CD4-positive, alpha-beta T cell treated with Interleukin-6 at 100 ng/mL for 8 hours (primary cell): ENCODE measurements at regions not wholly inside any gene's neighbourhood (a gene's known extent, or its start where the extent isn't known, plus 50 kb on each side); places are given as distances from the start of the nearest gene placed in this dataset.
A peak's percentile ranks its signal among the peaks of the same experiment; 100 is the strongest.

Experiments
- DNase-seq: peaks from one replicate; pipeline ENCODE4 v3.0.0-alpha.2; 2020; ENCODE audit warnings: mixed read lengths, low spot score

- DNase-seq, result no peak
Measured at GRCh38 chr14:22513066-22513812, 75.8 kb downstream of the DAD1 start.

DNA sequence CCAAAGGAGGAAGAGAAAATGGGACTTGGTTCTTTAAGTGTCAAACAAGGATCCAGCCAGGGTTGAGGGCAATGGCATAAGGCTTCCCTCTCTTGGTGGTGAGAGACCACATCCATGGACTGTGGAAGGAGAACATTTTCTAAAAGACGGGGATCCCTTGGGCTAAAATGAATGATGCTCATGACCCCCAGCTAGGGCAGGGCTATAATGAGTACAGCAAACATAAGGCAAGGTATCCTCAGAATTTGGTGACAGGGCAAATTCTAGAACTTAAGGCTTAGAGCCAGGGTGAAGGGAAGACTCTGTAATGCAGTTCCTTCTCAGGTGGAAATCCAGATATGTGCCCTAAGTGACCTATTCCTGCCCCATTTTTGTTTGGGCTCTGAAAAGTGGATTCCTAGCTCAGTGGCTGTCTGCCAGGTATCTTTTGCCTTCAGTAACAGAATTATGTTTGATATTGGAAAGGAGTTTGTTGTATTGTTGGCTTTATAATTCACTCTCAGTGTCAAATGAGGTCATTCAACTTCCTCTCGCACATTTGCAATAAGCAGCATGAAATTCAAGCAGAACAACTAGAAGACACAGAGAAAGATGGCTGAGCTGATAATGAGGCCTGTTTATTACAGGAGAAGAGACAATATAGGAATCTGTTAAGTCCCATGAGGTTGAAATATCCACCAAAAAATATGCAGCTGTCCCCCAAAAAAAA lies 76.8 kb downstream of the DAD1 start:
- DNase-seq, result no peak

DNA sequence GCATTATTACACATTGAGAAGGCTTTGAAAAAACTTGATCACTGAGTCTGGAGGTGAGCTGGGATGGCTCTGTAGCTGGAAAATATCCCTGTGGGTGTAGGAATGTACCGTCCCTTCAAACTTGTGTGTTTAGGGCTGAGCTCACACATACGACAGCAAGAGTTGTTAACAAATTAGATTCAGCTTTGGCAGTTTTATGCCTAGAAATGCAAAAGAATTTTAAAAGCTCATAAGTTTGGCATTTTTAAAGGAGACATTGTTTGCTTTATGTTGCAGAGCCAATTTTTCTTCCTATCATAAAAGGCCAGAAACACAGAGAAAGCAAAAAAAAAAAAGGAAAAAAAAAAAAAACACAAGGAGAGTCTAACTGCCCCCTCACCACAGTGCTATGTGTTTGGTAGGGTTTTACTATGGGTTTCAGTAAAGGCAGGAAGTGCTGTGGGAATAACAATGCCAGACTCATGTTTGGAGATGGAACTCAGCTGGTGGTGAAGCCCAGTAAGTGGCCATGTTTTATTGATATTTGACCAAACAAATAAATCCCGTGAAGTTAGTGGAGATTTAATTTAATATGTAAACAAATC lies 78.4 kb downstream of the DAD1 start:
- DNase-seq, result no peak

DNA sequence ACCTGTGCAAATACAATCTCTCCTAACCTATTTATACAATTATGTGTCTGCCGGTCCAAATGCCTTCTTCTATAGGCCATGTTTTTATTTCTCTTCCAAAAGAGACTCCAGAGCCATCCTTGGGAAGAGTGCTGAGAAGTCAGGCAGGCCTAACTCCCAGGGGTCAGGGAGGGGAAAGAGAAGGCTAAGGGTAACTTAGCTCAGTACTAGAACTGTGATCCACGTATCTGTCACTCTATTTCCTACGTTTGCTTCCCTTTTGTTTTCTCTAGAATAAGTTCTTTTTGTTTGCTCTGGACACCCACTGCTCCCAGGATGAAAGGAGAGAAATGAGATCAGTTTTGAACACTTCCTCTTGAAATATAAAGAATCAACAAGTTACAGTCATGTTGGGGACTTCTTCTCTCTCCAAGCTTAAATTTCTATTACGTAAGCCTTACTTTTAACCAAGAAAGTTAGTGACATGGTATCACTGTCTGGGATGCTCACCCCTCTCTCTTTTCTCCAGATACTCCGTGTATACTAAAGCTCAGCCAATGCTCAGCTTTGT lies 79.2 kb downstream of the DAD1 start:
- DNase-seq, result no peak

GRCh38 chr14:22509036-22509709 lies 79.9 kb downstream of the DAD1 start:
- no peak for DNase-seq

DNA sequence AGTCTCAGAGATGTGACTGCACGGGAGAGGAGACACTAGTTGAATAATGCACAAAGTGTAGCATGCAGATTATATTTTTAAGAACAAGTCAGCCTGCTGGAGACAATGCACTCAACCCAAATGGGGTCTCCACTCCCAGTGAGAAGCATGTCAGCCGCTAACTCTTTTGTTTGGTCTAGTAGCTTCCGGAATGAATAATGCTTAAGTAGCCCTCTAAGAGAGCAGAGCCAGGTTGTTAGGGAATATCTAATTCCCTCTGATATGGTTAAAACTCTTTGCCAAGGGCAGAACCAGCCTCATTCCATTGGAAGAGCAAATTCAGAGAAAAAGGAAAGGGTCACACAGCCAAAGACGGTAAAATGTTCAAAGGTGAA lies 80.4 kb downstream of the DAD1 start:
- DNase-seq, result no peak

GRCh38 chr14:22508150-22508457 lies 80.9 kb downstream of the DAD1 start:
- DNase-seq, result no peak

DNA sequence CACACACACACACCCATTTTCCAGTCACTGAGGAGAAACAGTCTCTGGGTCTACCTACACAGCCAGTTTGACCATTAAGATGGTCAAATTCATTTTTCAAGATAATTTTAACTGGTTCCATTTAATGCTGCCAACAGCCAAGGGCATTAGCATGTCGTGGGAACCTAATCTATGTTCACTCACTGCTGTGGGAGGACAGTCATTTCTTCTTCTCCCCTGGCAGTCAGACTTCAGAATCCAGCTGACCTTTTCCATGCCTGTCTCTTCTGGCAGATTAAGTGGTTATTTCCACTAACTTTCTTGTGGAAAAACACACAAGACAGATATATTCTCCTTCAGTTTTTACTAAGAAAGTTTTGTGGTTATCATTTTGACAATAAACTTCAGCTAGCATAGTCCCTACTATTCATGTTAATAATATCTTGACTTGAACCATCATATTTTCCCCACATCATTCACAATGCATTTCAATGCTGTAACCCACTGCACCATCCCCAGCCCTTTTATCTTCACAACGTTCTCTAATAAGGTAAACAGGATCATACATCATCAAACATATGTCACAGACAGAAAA lies 82.2 kb downstream of the DAD1 start:
- DNase-seq, result no peak

GRCh38 chr14:22506378-22506710 lies 82.7 kb downstream of the DAD1 start:
- DNase-seq, result no peak

DNA sequence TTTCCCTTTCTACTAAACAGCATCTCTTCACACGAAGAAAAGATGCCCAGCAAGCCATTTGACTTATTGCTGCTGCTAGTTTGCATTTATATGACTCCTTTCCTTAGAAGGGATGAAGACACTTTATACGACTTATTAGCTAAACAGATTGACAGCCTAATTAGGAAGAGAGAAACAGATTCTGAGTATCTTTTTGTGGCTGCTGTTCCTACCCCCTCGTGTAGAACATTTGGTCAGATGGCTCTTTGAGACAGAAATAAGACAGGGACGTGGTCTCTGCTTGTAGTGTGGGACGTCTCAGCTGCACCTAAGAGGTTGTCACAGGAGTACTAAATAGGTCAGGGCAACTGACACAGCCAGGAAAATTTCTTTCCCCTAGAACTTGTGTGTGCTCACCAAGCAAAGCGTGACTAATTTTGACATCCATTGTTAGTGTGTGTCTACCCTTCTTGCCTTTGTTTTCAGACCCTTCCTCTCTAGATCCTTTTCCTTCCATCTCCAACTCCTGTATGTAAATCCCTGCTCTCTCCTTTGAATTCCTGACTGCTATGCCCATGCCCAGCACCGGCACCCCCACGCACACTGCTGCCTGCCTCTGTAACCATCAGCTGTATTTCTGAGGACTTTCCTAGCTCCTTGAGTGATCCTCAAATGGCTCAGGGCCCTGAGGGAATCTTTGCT lies 83.2 kb downstream of the DAD1 start:
- peak; percentile 58 for DNase-seq

GRCh38 chr14:22505309-22505696 lies 83.7 kb downstream of the DAD1 start:
- no peak for DNase-seq

GRCh38 chr14:22502551-22502950 lies 86.5 kb downstream of the DAD1 start:
- no peak for DNase-seq

GRCh38 chr14:22502007-22502406 lies 87.0 kb downstream of the DAD1 start:
- DNase-seq, result peak; percentile 0

- peak; percentile 41 for DNase-seq
Measured at GRCh38 chr14:22500954-22501726, 87.9 kb downstream of the DAD1 start.

- DNase-seq, result no peak
Measured at GRCh38 chr14:22500525-22500924, 88.5 kb downstream of the DAD1 start.

DNA sequence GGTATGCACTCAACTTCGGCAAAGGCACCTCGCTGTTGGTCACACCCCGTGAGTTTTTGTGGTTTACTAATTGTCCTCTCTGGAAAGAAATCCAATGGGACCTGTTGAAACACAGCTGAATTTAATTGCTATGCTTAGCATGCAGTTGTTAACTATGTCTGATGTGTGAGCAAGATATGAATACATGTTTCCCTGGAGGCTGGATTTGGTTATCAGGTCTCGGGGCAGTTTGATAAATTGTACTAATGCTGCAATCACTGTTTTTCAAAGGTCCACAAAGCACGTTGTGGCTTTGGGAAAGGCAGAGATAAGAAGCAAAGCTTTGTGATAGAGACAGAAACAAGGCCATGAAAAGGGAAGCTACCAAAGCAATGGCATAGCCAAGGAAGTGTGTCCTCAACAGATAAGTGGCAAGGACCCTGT lies 91.3 kb downstream of the DAD1 start:
- DNase-seq, result no peak

DNA sequence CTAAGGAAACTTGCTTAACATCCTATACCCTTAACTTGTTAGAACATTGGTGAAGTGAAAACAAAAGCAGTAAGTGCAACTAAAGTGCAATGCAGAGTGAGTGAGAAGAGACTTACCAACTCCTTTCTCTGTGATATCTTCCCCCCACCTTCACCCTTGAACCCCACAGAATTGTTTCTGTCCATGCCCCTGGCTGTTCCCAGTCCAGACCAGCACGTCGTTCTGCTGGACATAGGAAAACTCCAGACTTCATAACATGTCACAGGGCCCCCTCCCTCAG lies 91.9 kb downstream of the DAD1 start:
- no peak for DNase-seq

- no peak for DNase-seq
Measured at GRCh38 chr14:22494486-22495135, 94.4 kb downstream of the DAD1 start.

DNA sequence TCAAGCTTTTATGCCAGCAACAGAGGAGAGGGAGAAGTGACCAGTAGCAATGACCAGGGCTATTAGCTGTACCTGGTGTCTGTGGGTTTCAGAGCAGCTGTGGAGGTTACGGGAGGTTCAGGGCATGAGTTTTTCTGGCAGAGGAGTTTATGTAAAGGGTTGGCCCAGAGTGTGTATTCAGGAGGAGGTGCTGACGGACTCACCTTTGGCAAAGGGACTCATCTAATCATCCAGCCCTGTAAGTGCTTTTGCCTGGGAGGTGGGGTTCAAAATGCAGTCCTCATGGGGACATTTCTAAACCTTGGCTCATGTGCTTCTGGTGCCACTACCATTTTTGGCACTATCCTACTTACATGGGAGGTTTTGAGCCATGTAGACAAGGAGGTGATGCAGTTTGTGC lies 95.3 kb downstream of the DAD1 start:
- no peak for DNase-seq

DNA sequence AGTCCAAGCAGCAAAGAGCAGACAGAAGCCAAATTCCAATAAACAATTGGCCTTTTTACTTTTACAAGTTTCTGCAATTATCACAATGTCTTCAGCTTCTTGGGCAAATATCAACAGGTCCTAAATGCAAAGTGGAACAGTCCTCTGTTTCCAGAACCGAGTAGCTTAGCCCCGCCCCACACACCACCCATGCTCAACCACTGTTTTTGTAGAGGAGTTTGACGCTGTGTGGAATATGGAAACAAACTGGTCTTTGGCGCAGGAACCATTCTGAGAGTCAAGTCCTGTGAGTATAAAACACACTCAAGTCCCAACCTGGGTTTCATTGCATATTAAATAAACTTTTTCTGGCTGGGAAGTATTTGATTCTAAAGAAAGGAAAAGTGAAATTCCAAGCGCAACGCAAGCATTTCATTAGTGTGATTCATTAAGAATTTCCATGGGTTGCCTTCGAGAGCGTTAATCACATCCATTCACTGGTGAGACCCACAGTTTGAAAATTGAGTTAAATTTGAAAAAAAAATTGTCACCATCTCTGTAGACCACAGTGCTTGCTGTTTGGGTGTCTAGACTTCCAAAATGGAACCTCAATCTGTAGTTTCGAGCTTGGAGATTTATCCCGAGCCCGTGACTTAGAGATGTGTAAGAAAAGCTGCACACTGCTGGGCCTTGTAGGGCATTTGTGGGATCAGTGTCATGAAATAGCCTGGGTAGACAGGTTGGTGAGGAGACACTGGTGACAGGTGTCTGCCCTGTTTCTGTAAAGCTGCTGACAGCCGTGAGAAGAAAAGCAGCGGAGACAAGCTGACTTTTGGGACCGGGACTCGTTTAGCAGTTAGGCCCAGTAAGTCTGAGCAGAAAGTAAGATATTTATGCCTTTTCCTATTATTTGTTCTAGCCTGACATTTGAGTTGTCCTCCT lies 96.1 kb downstream of the DAD1 start:
- DNase-seq, result no peak
